HG03460 (cell line): ENCODE measurements at regions not wholly inside any gene's neighbourhood (a gene's known extent, or its start where the extent isn't known, plus 50 kb on each side); places are given as distances from the start of the nearest gene placed in this dataset.

Source experiments
- ATAC-seq: cut with Tn5 transposase; IDR thresholded peaks from one replicate; pipeline ENCODE4 v1.9.1; 2021; ENCODE audit not compliant: unreplicated experiment

DNA sequence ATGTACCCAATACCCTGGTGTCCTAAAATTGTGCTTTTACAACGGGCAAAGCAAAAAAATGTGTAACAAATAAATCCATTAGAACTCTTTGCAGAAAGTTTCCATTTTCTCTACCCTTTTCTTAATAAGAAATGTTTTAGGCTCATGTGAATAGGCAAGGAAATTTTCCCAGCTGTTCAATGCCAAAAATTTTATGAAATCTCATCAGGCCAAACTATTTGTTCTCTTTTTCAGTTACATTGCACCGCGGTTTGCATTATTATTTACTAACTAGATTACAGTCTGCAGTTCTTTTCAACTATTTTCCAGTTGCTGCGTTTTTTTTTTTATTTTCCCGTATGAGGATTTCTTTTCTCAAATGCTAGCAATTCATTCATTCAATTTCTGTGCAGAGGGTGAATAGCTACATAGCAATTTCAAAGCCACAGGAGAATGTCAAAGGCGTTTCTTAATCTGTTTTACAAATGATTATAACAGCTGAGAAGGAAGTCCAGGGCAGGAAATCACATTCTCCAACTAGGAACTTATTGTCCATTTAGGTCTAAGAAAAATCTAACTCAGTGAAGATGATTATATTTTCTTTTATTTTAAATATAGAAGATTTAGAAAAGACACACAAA lies 367.5 kb upstream of the MMADHC start:
- no peak for ATAC-seq

DNA sequence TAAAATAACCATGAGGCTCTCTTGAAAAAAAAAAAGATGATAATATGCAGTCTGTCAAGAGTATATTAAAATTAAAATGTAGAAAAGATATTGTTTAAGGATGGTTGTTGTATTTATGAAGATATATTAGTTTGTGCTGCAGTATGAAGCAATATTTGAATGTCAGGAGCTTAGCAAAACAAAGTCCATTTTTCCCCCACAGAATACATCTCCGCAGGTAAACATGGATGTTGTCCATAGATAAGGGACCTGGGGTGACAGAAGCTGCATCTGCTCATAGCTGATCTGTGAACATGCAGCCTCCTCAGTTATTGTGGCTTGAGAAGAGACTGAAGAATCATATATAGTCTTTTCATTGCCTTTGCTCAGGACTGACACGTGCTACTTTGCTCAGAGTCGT lies 366.1 kb upstream of the MMADHC start:
- ATAC-seq, result no peak

DNA sequence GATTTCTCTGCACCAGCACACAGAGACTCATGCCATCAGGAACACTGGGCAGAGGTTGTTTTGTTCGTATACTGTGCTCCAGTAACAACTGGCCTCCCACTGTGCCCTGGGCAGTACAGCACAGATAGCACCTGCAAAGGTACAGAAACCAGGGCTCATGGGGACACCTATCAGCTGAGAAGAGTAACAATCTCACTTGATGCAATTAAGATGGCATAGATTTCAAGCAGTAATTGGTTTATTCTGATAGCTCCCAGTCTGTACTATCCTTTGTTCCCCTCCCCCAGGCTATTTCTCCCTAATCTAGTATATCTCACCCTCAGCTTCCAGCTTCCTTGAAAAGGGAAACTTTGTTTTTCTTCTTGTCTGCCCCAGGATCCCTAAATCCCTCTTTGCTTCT lies 343.9 kb upstream of the MMADHC start:
- no peak for ATAC-seq

DNA sequence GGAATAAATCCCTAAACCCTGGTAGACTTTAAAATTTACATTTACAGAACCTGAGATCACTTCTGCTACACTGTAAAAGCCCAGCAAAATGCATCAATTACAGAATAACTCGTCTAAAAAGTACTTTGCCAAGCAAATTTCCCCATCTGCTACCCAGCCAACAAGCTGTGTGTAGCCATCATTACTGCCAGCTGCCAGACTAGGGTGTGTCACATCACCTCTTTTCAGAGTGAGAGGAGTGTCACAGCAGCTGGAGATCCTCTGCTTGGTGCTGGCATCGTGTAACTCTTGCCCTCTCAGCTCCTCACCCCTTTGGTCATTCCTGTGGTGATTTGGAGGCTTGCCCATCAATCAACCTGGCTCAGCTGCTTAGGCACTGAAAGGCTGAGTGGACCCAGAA lies 340.4 kb upstream of the MMADHC start:
- no peak for ATAC-seq

DNA sequence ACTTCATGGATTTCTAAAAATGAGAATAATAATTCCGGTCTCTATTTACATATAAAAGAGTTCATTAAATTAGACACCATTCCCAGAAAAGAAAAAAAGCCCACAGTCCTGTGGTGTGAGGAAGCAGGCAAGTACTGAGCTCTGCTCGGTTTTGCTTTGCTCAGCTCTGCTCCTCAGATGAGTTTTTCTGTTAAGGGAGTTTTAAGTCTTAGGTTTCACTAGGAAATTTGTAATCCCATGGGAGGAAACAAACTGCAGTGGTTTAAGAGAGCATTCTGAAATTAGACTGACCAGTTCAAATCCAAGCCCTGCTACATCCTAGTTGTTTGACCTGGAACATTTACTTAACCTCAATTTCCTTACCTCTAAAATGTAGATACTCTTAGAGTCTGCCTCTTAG lies 338.6 kb upstream of the MMADHC start:
- ATAC-seq, result no peak

DNA sequence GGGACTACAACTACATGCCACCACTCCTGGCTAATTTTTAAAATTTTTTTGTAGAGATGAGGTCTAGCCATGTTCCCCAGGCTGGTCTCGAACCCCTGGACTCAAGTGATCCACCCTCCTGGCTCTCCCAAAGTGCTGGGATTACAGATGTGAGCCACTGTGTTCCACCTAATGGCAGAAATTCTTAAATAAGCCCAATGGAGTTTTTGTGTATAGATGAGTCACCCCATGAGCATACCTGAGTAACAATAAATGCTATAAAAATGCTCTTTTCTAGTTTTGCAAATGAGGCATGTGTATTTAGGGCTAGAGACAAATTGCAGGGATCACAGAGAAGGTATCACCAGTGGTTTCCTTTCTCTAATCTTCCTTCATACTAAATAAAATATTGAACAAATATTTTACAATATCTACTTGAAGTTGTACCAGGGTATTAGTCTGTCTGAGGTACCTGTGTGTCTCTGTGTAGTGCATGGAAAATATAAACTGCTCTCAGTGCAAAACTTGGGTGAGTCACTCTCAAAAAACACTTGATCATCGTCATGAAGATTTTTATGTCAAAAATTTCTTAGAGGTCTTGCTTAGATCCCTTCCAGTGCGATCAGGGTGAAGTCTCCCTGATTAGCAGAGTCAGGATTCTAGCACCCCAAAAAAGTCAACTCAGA lies 337.1 kb upstream of the MMADHC start:
- ATAC-seq, result no peak

DNA sequence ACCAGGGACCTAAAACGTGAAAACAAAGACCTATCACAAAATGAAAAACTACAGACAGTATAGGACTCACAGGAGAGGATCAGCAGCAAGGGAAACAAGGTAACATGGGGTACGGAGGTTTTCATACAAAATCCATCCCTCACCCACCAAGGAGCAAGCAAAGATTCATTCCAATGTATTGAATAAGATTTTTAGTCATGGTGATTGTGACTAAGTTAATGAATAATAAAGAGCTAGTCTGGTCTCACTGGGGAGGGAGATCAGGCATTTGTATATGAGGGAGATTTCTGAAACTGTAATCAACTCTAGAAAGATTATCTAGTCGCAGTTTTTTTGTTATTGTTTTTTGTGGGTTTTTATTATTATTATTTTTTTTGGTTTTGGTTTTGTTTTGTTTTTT lies 336.5 kb upstream of the MMADHC start:
- ATAC-seq, result no peak

DNA sequence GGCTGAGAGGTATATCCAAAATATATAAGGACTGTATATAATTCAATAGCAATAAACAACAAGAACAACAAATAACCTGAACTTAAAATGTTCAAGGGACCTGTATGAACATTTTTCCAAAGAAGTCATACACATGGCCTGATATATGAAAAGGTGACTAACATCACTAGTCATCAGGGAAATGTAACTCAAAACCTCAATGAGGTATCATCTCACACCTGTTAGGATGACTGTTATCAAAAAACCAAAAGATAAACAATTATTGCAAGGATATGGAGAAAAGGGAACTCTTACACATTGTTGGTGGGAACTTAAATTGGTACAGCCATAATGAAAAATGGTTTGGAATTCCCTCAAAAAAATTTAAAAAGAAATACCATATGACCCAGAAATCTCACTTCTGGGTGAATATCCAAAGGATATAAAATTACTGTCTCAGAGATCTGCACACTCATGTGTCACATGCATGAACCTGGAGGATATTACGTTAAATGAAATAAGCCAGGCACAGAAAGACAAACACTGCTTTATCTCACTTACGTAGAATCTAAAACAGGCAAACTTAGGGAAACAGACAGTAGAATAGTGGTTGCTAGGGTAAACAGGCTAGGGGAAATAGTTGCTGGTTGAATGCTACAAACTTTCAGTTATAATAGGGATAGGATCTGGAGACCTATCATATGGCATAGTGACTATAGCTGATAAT lies 334.5 kb upstream of the MMADHC start:
- ATAC-seq, result no peak

DNA sequence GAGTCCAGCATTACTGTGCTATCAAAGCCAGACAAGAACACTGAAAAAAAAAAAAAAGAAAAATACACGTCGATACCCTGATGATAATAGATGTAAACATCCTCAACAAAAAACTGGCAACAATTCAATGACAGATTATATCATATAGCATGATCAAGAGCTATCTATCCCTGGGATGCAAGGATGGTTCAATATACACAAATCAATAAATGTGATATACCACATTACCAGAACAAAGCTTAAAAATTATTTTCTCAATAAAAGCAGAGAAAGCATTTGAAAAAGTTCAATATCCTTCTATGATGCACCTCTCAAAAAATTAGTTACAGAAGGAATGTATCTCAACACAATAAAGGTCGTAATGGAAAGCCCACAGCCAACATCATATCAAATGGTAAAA lies 332.8 kb upstream of the MMADHC start:
- ATAC-seq, result no peak

DNA sequence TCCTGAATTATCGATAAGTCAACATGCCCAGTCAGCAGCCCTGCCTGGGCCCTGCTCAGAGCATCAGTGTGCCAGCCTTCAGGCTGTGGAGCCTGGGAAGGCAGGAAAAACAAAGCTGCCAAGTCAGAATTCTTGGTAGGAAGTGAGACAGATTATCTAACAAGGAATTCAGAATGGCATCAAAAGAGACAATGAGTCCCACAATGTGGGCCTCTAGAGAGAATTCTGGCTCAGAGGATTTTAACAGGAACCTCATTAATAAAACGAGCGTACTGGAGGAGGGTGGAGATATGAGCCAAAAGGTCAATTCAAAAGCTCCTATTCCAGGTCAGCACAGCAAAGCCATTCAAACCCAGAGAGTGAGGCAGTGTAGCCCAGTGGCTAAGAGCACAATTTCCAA lies 327.6 kb upstream of the MMADHC start:
- ATAC-seq, result no peak

DNA sequence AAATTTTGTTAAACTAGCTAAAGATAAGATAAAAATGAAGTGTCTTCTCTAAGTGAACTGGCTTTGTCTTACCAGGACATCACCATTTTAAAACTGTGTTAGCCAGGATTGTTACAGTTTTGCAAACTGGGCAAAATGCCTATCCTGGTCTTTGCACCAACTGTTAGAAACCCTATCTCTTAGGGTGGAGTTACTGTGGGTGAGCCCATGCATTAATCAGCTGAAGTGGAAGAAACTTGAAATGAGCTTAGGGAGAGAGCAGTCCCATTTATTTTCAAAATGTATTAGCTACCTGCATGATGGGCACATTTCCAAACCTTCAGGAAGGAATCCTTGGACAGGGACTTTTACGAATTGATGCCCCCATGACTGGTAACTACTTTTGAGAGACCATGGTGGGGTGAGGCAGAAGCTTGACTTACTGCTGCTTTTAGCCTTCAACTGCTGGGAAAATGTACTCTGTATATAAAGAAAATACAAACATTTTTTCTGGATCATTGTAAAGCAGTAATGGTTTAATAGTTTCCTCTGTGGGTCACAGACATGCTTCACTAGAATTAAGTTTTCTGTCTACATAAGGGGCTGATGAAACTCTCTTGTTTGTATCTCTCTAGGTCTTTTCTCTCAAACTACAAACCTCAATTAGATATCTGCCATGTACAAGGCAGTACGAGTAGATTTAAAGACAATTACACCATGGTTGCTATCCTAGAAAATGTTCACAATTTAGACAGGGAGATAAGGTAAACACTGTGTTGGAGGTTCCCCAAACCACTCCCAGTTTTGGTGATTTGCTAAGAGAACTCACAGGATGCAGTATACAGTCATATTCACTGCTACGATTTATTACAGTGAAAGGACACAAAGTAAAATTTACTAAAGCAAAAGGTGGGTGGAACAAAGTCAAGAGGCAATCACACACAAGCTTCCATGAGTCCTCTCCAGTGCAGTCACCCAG lies 321.4 kb upstream of the MMADHC start:
- ATAC-seq, result no peak

DNA sequence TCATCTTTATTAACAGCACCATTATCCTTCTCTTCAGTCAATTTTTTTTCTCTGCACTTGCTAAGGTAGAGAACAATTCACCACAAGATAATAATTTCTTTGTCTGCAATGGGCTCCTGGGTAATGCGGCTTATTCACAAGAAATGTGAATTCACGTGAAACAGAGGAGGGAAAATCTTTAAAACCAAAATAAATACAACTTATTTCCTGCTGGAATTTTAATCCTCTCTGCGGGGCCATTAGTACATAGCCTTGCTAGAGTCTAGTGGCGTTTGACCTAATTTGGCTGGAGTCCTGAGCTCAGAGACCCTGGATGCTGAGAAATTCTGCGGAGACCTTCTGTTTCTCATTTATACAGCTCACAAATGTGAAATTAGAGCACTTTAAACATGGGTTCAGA lies 319.3 kb upstream of the MMADHC start:
- no peak for ATAC-seq

DNA sequence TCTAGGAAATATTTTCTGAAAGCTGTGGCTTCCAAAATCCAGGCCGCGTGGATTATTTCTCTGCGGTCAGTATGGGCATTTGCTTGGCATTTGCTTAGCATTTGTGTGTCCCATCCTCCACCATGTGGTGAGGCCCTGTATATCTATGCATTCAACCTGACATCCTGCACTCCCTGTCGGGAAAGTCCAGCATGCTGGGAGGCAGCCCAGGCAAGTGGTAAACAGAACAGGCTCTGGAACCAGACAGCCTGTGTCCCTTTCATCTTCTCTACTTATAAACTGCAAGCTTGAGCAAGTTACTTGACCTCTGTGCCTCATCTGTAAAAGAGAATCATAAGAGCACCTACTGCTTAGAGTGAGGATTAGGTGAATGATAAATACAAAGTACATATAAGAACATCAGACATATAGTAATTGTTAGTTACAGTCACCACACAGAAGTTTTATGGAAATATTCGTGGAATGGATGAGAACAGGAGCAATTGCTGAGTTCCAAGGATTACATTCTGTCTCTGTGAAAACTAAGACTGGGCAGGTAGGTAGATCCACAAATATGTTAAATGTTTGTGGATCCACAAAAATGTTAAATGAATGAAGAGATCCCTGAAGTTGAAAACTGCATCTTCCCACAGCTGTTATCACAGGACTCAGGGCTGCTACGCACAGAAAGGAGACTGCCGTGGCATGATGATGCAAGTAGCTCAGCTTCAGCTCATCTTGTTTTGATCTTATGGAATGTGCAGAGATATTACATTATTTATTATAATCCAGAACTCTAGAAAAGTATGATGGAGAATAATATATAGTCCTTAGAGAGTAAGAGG lies 317.0 kb upstream of the MMADHC start:
- no peak for ATAC-seq

DNA sequence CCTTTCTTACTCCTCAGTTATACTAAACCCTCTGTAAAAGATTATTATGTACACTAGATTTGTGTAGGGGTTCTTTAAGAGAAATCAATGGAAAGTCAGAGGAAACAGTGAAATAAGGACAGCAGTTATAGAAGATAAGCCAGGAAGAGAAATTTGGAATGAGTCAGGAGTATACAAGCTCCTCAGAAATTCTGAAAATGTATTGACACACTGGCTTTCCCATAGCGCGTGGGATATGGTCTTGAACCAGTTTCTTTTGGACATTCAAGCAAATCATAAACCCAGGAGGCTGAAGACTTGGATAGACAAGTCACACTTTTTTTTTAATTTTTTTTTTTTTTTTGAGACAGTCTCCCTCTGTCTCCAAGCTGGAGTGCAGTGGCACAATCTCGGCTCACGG lies 316.1 kb upstream of the MMADHC start:
- ATAC-seq, result no peak

DNA sequence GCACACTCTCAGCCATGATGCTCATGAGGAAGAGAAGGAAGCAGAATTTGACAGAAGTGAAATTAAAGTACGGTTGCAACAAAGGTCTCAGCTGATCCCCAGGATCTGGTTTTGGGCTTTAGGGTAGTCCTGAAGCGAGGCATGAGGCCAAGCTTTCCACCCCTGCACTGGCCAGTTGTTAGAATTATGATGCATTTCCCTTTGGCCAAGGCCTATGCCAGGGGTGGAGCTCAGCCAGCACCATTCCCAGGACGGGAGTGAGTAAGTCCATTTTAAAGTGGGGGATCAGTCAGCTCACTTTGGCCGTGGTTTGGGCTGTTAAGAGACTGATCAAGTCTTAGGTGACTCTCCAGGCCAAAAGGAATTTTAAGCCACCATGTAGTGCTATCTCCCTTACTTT lies 314.5 kb upstream of the MMADHC start:
- ATAC-seq, result no peak

DNA sequence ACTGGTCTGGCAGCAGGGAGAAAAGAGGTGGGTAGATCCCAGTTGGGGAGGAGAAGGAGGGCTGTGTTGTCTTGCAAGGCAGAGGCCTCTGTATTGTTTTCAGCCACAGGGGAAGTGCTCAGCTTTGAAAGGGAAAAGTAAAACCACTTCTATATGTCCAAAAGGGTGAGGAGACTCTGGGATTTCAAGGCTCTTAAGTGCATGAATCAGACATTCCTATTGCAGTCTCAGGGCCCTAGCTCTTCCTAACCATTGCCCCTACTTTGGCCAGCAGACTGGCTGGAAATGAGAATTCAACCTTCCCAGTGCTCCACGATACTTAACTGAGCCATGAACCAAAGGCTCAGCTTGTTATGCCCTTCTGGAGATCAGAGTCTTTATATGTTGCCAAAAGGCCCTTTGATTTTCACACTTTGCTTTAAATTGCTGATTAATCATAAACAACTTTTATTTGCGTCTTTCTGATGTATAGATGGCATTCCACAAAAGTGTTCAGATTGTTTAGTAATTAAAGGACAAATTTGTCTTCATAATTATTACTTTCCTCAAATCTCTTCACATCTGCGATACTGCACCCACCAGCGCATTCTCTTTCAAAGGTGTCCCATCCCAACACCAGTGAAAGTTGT lies 313.8 kb upstream of the MMADHC start:
- ATAC-seq, result no peak

DNA sequence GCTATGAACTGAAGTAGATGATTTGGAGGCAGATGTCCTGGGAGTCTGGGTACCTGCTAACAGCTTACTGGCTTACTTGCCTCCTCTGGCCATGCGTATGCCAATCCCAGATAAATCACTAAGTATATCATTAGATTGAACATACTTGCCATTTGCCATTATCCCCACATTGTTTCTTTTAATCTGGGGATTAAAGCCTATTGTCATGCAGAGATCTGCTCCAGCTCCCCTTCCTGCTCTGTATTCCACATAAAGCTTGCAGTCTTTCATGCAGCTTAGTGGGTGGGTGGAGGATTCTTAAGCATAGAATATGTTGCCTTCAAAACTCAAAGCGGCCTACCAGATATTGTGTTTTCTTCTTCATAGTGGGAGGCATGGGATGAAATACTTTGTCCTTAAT lies 311.8 kb upstream of the MMADHC start:
- ATAC-seq, result no peak

DNA sequence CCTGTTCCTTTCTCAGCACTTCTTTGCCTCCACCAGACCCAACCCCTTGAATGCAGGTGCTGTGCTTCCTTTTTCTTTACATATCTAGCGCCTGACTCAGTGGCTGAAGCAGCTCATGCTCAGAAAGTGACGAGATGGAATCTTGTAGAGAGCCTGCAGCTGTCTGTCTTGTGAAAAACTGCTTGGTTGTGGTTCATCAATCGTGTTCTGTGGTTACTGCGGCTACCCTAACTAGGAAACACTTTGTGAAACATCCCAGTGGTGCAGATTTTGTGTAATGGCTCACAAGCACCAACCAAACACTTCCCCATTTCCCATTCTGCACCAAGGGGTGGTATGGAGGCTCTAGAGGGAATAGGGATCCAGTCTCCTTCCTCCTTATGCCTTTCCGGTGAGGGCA lies 307.2 kb upstream of the MMADHC start:
- ATAC-seq, result no peak

DNA sequence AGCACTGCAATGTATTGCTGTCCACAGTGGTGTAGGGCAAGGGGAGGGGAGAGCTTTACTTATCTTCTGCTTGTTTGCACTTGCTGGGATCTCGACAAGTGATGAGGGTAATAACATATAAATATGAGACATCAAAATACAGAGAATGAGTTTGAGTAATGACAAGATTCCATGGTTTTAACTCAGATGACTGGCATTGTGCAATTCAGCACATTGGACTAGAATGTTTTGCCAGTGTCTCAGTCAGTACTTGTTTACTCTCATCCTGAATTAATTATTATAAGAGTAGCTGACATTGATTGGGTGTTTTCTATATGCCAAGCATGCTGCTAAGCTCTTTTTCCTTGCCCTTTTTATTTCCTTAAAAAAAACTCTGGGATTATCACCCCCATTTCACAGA lies 306.7 kb upstream of the MMADHC start:
- ATAC-seq, result no peak

DNA sequence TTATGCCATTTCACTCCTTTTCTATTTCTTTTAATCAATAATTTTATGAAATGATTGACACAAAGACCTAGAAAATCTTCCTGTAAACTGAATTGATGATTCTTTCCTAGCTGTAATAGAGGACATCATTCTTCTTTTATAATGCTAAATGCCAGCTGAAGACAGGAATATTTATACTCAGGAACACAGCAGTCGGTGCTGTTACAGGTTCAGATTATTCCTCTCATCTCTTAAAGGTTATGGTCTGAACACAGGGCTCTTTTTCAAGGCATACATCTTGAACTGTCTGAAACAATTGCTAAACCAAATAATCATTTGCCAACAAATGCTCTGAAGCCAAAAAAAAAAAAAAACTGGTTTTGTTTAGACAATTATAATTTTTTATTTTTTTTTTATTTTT lies 305.0 kb upstream of the MMADHC start:
- ATAC-seq, result no peak
